ENCODE measurements at regions not wholly inside any gene's neighbourhood (a gene's known extent, or its start where the extent isn't known, plus 50 kb on each side); places are given as distances from the start of the nearest gene placed in this dataset.
A peak's percentile ranks its signal among the peaks of the same experiment; 100 is the strongest.

GRCh38 chr2:56121995-56122394 lies 61.8 kb upstream of the CCDC85A start:
- no peak for TF ChIP-seq CTCF (IDR thresholded peaks at IDR 0.05; ENCODE audit: control insufficient read depth, extremely low read depth, insufficient read depth)
- H3K4me3 ChIP-seq (ENCODE audit: low read depth, low read length): no peak overlapping the region
- no peak for DNase-seq (ENCODE audit: low read depth)

GRCh38 chr2:56123538-56123937 lies 60.3 kb upstream of the CCDC85A start:
- TF ChIP-seq CTCF (IDR thresholded peaks at IDR 0.05; ENCODE audit: control insufficient read depth, extremely low read depth, insufficient read depth): no peak
- DNase-seq (ENCODE audit: low read depth): no peak
- no peak overlapping the region for H3K4me3 ChIP-seq (ENCODE audit: low read depth, low read length)

DNA sequence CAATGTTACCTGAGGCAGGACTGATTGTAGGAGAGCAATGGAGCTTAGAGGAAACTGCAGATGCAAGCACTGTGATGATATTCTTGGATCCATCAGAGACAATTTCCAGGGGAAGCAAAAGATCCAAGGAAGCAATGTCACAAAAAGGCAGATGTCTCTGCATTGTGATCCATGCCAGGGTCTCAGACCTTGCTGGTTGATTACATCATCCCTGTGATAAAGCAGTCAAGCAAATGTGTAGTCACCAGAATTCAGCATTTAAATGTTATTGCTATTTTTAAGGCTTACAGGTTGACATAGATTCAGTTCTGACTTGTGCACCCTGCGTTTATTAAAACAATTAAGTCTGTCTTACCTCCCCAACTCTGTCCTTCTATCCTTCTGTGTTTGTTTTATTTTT lies 56.8 kb upstream of the CCDC85A start:
- no peak overlapping the region for H3K4me3 ChIP-seq (ENCODE audit: low read depth, low read length)
- no peak for TF ChIP-seq CTCF (IDR thresholded peaks at IDR 0.05; ENCODE audit: control insufficient read depth, extremely low read depth, insufficient read depth)
- DNase-seq (ENCODE audit: low read depth): no peak

DNA sequence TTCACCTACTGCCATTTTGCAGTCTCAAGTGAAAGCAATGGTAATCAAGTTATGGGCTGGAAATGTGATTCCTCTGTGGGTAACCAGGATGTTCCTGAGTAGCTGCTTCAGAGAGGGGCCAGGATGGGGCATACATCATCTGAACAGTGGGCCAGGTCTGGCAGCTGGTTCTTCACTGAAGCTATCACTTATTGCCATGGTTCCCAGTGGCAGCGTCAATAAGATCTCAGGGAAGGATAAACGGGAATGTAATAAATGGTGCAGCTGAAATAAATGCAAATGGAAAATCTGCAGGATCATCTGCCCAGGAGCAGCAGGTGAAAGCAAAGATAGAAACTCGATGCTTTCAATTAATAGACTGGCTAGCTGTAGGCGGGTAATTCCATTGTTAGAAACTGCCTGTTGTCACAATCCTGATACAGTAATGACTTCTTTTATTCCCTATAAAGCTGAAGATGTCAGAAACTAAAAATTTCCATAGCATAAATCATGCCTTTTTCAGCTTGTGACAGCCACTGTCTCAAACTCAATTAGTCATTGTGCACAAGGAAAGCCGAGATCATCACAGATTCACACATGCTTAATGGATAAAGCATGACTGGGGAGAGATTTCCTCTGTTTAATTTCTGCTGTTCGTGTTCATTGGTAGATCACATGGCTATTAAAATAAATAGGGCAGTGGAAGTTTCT lies 56.2 kb upstream of the CCDC85A start:
- no peak overlapping the region for H3K4me3 ChIP-seq (ENCODE audit: low read depth, low read length)
- no peak for DNase-seq (ENCODE audit: low read depth)
- no peak for TF ChIP-seq CTCF (IDR thresholded peaks at IDR 0.05; ENCODE audit: control insufficient read depth, extremely low read depth, insufficient read depth)

DNA sequence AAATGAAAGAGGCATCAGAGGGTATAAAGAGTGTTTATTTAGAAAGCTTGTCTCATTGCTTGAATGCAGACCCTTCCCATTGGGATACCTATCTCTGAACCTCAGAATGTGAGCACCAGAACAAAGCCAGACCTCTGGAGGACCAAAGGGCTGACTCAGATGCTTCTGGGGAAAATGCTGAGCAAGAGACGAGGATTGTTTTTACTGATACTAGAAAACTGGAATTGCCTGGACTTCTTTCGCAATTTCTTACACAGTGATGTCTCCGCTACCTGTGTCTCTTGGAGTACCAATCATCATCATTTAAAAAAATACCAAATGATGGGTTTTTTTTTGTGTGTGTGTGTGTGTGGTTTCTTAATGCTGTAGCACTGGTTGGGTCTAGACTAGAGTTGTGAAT lies 55.6 kb upstream of the CCDC85A start:
- H3K4me3 ChIP-seq (ENCODE audit: low read depth, low read length): no peak overlapping the region
- DNase-seq (ENCODE audit: low read depth): no peak
- no peak for TF ChIP-seq CTCF (IDR thresholded peaks at IDR 0.05; ENCODE audit: control insufficient read depth, extremely low read depth, insufficient read depth)

GRCh38 chr2:56130463-56131070 lies 53.2 kb upstream of the CCDC85A start:
- peak; percentile 62 for TF ChIP-seq CTCF (IDR thresholded peaks at IDR 0.05; ENCODE audit: control insufficient read depth, extremely low read depth, insufficient read depth)
- DNase-seq (ENCODE audit: low read depth): peak; percentile 0
- H3K4me3 ChIP-seq (ENCODE audit: low read depth, low read length): no peak overlapping the region

DNA sequence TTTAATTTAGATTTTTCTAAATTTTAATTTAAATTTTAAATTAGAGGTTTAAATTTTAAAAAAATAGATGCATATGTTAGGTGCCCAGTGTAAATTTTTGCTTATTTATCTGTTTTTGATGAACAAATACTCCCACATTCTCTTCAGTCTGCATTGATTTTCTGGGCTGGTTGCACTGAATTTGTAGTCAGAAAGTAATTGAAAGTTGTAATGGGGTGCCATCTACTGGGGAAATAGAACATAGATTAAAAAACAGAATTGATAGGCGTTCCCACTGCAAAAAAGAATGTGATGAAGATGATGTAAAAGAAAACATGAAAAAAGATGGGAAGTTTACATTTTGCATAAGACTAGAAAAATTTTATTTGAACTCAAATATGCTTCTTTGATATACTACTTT lies 51.7 kb upstream of the CCDC85A start:
- DNase-seq (ENCODE audit: low read depth): peak; percentile 1
- no peak overlapping the region for H3K4me3 ChIP-seq (ENCODE audit: low read depth, low read length)
- peak; percentile 37 for TF ChIP-seq CTCF (IDR thresholded peaks at IDR 0.05; ENCODE audit: control insufficient read depth, extremely low read depth, insufficient read depth)
